ENCODE measurements at regions not wholly inside any gene's neighbourhood (a gene's known extent, or its start where the extent isn't known, plus 50 kb on each side); places are given as distances from the start of the nearest gene placed in this dataset.
A peak's percentile ranks its signal among the peaks of the same experiment; 100 is the strongest.
"Not testable (repeated sequence)": the region's sequence is repeated elsewhere in the genome, so short reads cannot be mapped to it uniquely, and the experiment has no call there.

DNA sequence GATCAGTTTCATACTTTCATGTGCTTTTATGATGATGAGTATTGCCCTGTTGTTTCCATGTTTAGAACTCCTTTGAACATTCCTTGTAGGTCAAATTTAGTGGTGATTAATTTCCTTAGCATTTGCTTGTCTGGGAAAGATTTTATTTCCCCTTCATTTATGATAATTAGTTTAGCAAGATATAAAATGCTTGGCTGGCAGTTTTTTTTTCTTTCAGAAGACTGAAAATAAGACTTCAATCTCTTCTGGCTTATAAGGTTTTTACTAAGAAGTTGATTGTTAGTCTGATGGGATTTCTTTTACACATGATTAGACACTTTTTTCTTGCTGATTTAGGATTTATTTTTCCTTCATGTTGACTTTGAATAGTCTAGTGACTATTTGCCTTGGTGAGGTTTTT lies 238.9 kb upstream of the ADCY2 start:
- Histone ChIP-seq H3K4me1 (ENCODE audit: control insufficient read depth, low read depth, low read length) (no peaks in the 10 kb centered on the region), H2BK120ac (ENCODE audit: low read depth, low read length) (no peak overlapping the region), H2BK15ac (replicated peaks; ENCODE audit: low read depth) (no peak overlapping the region), H3K23ac (ENCODE audit: low read length) (no peak overlapping the region), H3K36me3 (ENCODE audit: control insufficient read depth, insufficient read depth, low read length) (no peaks in the 10 kb centered on the region), H4K8ac (ENCODE audit: low read depth, low read length) (no peak overlapping the region), H2BK5ac (ENCODE audit: low read length) (no peak overlapping the region), H3K79me2 (ENCODE audit: control insufficient read depth, insufficient read depth, low read length) (no peaks in the 10 kb centered on the region), H3K56ac (ENCODE audit: low read length) (no peak overlapping the region), H3K18ac (ENCODE audit: low read length) (no peak overlapping the region), H3K79me1 (ENCODE audit: low read length) (no peaks in the 10 kb centered on the region), H3K27ac (ENCODE audit: low read depth, low read length) (no peak overlapping the region), H3K27me3 (ENCODE audit: insufficient read depth, low read length, poor library complexity) (no peaks in the 10 kb centered on the region), H2AK5ac (ENCODE audit: low read length) (no peak overlapping the region), H3K4ac (ENCODE audit: low read depth, low read length) (no peak overlapping the region), H3K9ac (ENCODE audit: low read length) (no peak overlapping the region), H3K4me2 (ENCODE audit: low read length) (no peak overlapping the region), H4K5ac (ENCODE audit: low read length) (no peak overlapping the region), H3K4me3 (ENCODE audit: low read length) (no peak overlapping the region)
- DNase-seq = no peak

GRCh38 chr5:7169240-7169878 lies 226.6 kb upstream of the ADCY2 start:
- no peak overlapping the region for H3K56ac ChIP-seq (ENCODE audit: low read length)
- no peak overlapping the region for H4K8ac ChIP-seq (ENCODE audit: low read depth, low read length)
- no CpG with 5 or more reads among the region's 4 CpGs for WGBS (ENCODE audit: extremely low coverage, insufficient coverage, low lambda C conversion rate)

DNA sequence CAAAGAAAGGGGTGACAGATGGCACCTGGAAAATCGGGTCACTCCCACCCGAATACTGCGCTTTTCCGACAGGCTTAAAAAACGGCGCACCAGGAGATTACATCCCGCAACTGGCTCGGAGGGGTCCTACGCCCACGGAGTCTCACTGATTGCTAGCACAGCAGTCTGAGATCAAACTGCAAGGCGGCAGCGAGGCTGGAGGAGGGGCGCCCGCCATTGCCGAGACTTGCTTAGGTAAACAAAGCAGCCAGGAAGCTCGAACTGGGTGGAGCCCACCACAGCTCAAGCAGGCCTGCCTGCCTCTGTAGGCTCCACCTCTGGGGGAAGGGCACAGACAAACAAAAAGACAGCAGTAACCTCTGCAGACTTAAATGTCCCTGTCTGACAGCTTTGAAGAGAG lies 225.2 kb upstream of the ADCY2 start:
- H3K23ac ChIP-seq (ENCODE audit: low read length); H3K4me2 ChIP-seq (ENCODE audit: low read length); H3K4me1 ChIP-seq (ENCODE audit: control insufficient read depth, low read depth, low read length); H3K27me3 ChIP-seq (ENCODE audit: insufficient read depth, low read length, poor library complexity); H3K79me2 ChIP-seq (ENCODE audit: control insufficient read depth, insufficient read depth, low read length); H2BK15ac ChIP-seq (replicated peaks; ENCODE audit: low read depth); H4K8ac ChIP-seq (ENCODE audit: low read depth, low read length); H3K18ac ChIP-seq (ENCODE audit: low read length); DNase-seq; H3K79me1 ChIP-seq (ENCODE audit: low read length); H2BK120ac ChIP-seq (ENCODE audit: low read depth, low read length); H2BK5ac ChIP-seq (ENCODE audit: low read length); H3K4ac ChIP-seq (ENCODE audit: low read depth, low read length); H4K5ac ChIP-seq (ENCODE audit: low read length); H3K4me3 ChIP-seq (ENCODE audit: low read length); H2AK5ac ChIP-seq (ENCODE audit: low read length); H3K27ac ChIP-seq (ENCODE audit: low read depth, low read length); H3K56ac ChIP-seq (ENCODE audit: low read length); H3K36me3 ChIP-seq (ENCODE audit: control insufficient read depth, insufficient read depth, low read length); H3K9ac ChIP-seq (ENCODE audit: low read length): not testable (repeated sequence)
- no CpG with 5 or more reads among the region's 16 CpGs for WGBS (ENCODE audit: extremely low coverage, insufficient coverage, low lambda C conversion rate)

More at GRCh38 chr5:7169240-7169878, 226.6 kb upstream of the ADCY2 start:
- H3K9ac ChIP-seq (ENCODE audit: low read length) = no peak overlapping the region
- no peak overlapping the region for H3K4ac ChIP-seq (ENCODE audit: low read depth, low read length)
- H3K36me3 ChIP-seq (ENCODE audit: control insufficient read depth, insufficient read depth, low read length) = no peaks in the 10 kb centered on the region
- H3K79me1 ChIP-seq (ENCODE audit: low read length) = no peaks in the 10 kb centered on the region
- H2BK5ac ChIP-seq (ENCODE audit: low read length) = no peak overlapping the region
- peak; percentile 4 for DNase-seq
- no peak overlapping the region for H2BK120ac ChIP-seq (ENCODE audit: low read depth, low read length)
- H3K23ac ChIP-seq (ENCODE audit: low read length) = no peak overlapping the region
- H3K27me3 ChIP-seq (ENCODE audit: insufficient read depth, low read length, poor library complexity) = no peaks in the 10 kb centered on the region
- H3K27ac ChIP-seq (ENCODE audit: low read depth, low read length) = no peak overlapping the region
- no peak overlapping the region for H2AK5ac ChIP-seq (ENCODE audit: low read length)
- no peak overlapping the region for H3K4me2 ChIP-seq (ENCODE audit: low read length)
- no peak overlapping the region for H4K5ac ChIP-seq (ENCODE audit: low read length)
- H2BK15ac ChIP-seq (replicated peaks; ENCODE audit: low read depth) = no peak overlapping the region
- no peaks in the 10 kb centered on the region for H3K4me1 ChIP-seq (ENCODE audit: control insufficient read depth, low read depth, low read length)
- H3K18ac ChIP-seq (ENCODE audit: low read length) = no peak overlapping the region
- no peaks in the 10 kb centered on the region for H3K79me2 ChIP-seq (ENCODE audit: control insufficient read depth, insufficient read depth, low read length)
- H3K4me3 ChIP-seq (ENCODE audit: low read length) = no peak overlapping the region

DNA sequence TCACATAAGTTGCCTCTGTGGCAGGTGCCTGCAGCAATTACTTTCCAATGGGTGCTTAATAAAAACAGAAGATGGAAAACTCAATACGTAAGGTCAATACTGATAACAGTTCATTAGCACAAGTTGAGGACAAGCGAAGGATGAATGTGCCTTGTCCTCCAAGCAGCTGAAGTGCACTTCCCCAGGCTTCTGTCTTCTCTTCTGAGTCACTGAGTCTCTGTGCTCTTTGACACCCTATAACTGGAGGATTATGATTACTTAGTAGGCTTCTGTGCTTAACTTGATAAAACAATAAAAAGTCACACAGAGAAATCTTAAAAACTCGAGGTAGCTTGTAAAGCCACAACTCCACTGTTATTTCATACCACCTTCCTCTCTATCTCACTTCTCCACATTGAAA lies 216.6 kb upstream of the ADCY2 start:
- H2AK5ac ChIP-seq (ENCODE audit: low read length) = no peak overlapping the region
- no peaks in the 10 kb centered on the region for H3K79me1 ChIP-seq (ENCODE audit: low read length)
- H4K8ac ChIP-seq (ENCODE audit: low read depth, low read length) = no peak overlapping the region
- H3K23ac ChIP-seq (ENCODE audit: low read length) = no peak overlapping the region
- no CpG with 5 or more reads among the region's 3 CpGs for WGBS (ENCODE audit: extremely low coverage, insufficient coverage, low lambda C conversion rate)
- H3K4ac ChIP-seq (ENCODE audit: low read depth, low read length) = no peak overlapping the region
- no peak overlapping the region for H2BK15ac ChIP-seq (replicated peaks; ENCODE audit: low read depth)
- H4K5ac ChIP-seq (ENCODE audit: low read length) = no peak overlapping the region
- no peak overlapping the region for H2BK5ac ChIP-seq (ENCODE audit: low read length)
- H3K18ac ChIP-seq (ENCODE audit: low read length) = no peak overlapping the region
- no peak for DNase-seq
- H2BK120ac ChIP-seq (ENCODE audit: low read depth, low read length) = no peak overlapping the region
- no peak overlapping the region for H3K9ac ChIP-seq (ENCODE audit: low read length)
- no peak overlapping the region for H3K4me3 ChIP-seq (ENCODE audit: low read length)
- H3K27me3 ChIP-seq (ENCODE audit: insufficient read depth, low read length, poor library complexity) = no peaks in the 10 kb centered on the region
- no peaks in the 10 kb centered on the region for H3K4me1 ChIP-seq (ENCODE audit: control insufficient read depth, low read depth, low read length)
- no peaks in the 10 kb centered on the region for H3K36me3 ChIP-seq (ENCODE audit: control insufficient read depth, insufficient read depth, low read length)
- no peak overlapping the region for H3K27ac ChIP-seq (ENCODE audit: low read depth, low read length)
- H3K56ac ChIP-seq (ENCODE audit: low read length) = no peak overlapping the region
- no peaks in the 10 kb centered on the region for H3K79me2 ChIP-seq (ENCODE audit: control insufficient read depth, insufficient read depth, low read length)
- no peak overlapping the region for H3K4me2 ChIP-seq (ENCODE audit: low read length)

GRCh38 chr5:7181841-7182240 lies 214.1 kb upstream of the ADCY2 start:
- no peak overlapping the region for H3K18ac ChIP-seq (ENCODE audit: low read length)
- no peaks in the 10 kb centered on the region for H3K79me2 ChIP-seq (ENCODE audit: control insufficient read depth, insufficient read depth, low read length)
- no peaks in the 10 kb centered on the region for H3K4me1 ChIP-seq (ENCODE audit: control insufficient read depth, low read depth, low read length)
- no peak overlapping the region for H3K27ac ChIP-seq (ENCODE audit: low read depth, low read length)
- H2BK120ac ChIP-seq (ENCODE audit: low read depth, low read length) = no peak overlapping the region
- no peak overlapping the region for H2AK5ac ChIP-seq (ENCODE audit: low read length)
- H4K8ac ChIP-seq (ENCODE audit: low read depth, low read length) = no peak overlapping the region
- H3K56ac ChIP-seq (ENCODE audit: low read length) = no peak overlapping the region
- no peak overlapping the region for H3K23ac ChIP-seq (ENCODE audit: low read length)
- H3K79me1 ChIP-seq (ENCODE audit: low read length) = no peaks in the 10 kb centered on the region
- H3K9ac ChIP-seq (ENCODE audit: low read length) = no peak overlapping the region
- no peak overlapping the region for H3K4me3 ChIP-seq (ENCODE audit: low read length)
- no peak overlapping the region for H2BK5ac ChIP-seq (ENCODE audit: low read length)
- no peak overlapping the region for H4K5ac ChIP-seq (ENCODE audit: low read length)
- DNase-seq = no peak
- H3K4me2 ChIP-seq (ENCODE audit: low read length) = no peak overlapping the region
- H3K27me3 ChIP-seq (ENCODE audit: insufficient read depth, low read length, poor library complexity) = no peaks in the 10 kb centered on the region
- no peak overlapping the region for H3K4ac ChIP-seq (ENCODE audit: low read depth, low read length)
- H3K36me3 ChIP-seq (ENCODE audit: control insufficient read depth, insufficient read depth, low read length) = no peaks in the 10 kb centered on the region
- WGBS (ENCODE audit: extremely low coverage, insufficient coverage, low lambda C conversion rate) = no CpG with 5 or more reads among the region's 2 CpGs
- H2BK15ac ChIP-seq (replicated peaks; ENCODE audit: low read depth) = no peak overlapping the region

DNA sequence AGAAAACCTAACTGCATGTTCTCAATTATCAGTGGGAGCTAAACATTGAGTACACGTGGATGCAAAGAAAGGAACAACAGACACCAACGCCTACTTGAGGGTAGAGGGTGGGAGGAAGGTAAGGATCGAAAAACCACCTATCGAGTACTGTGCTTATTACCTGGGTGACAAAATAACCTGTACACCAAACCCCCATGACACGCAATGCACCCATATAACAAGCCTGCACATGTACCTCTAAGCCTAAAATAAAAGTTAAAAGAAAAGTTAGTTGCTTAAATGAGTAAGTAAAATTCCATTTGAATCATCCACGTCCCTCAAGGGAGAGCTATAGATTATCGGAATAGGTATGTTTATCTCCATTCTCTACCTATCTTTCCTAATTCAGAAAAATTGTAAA lies 210.2 kb upstream of the ADCY2 start:
- Histone ChIP-seq H3K79me2 (ENCODE audit: control insufficient read depth, insufficient read depth, low read length) (no peaks in the 10 kb centered on the region), H3K4me1 (ENCODE audit: control insufficient read depth, low read depth, low read length) (no peaks in the 10 kb centered on the region), H3K4me3 (ENCODE audit: low read length) (no peak overlapping the region), H3K56ac (ENCODE audit: low read length) (no peak overlapping the region), H3K27ac (ENCODE audit: low read depth, low read length) (no peak overlapping the region), H4K8ac (ENCODE audit: low read depth, low read length) (no peak overlapping the region), H3K36me3 (ENCODE audit: control insufficient read depth, insufficient read depth, low read length) (no peaks in the 10 kb centered on the region), H3K79me1 (ENCODE audit: low read length) (no peaks in the 10 kb centered on the region), H3K27me3 (ENCODE audit: insufficient read depth, low read length, poor library complexity) (no peaks in the 10 kb centered on the region), H3K4ac (ENCODE audit: low read depth, low read length) (no peak overlapping the region), H2AK5ac (ENCODE audit: low read length) (no peak overlapping the region), H2BK5ac (ENCODE audit: low read length) (no peak overlapping the region), H2BK15ac (replicated peaks; ENCODE audit: low read depth) (no peak overlapping the region), H3K18ac (ENCODE audit: low read length) (no peak overlapping the region), H3K9ac (ENCODE audit: low read length) (no peak overlapping the region), H3K23ac (ENCODE audit: low read length) (no peak overlapping the region), H2BK120ac (ENCODE audit: low read depth, low read length) (no peak overlapping the region), H3K4me2 (ENCODE audit: low read length) (no peak overlapping the region), H4K5ac (ENCODE audit: low read length) (no peak overlapping the region)
- DNase-seq = no peak
- no CpG with 5 or more reads among the region's 7 CpGs for WGBS (ENCODE audit: extremely low coverage, insufficient coverage, low lambda C conversion rate)

Data from mesendoderm (in vitro differentiated cells).